HCT116 (cell line): ENCODE measurements at regions not wholly inside any gene's neighbourhood (a gene's known extent, or its start where the extent isn't known, plus 50 kb on each side); places are given as distances from the start of the nearest gene placed in this dataset.

ENCODE experiments used
- ATAC-seq: fragments of 200-7000 bp; cut with Tn5 transposase; 2 replicates; pipeline ENCODE4 v1.9.1; 2020; ENCODE audit warnings: mild to moderate bottlenecking, moderate library complexity
- BruUV-seq: library from RNA; stranded (reverse); fragments of 400-500 nt; replicated peaks from 2 replicates; lab custom pipeline; 2021; lab: Mats Ljungman, UMichigan
- CTCF ChIA-PET: fragments of 300-600 bp; sonication (Branson Sonifier 250); formaldehyde crosslinking; loops from one replicate; lab custom pipeline; 2021; ENCODE audit warnings: antibody characterized with exemption; lab: Charles Lee
- POLR2A ChIA-PET: fragments of 300-600, 350-600 bp; sonication (Branson Sonifier 250); formaldehyde crosslinking; loops from one replicate; lab custom pipeline; 2021; ENCODE audit warnings: antibody characterized with exemption; lab: Charles Lee
- RAD21 ChIA-PET, 2 experiments: fragments of 300-600 bp; sonication (Branson Sonifier 250); formaldehyde crosslinking; loops; one replicate each; lab custom pipeline; 2023; ENCODE audit warnings: low total read pairs in 2 of 2; ENCODE audit not compliant: uncharacterized antibody in 2 of 2, unreplicated experiment in 2 of 2, low non-redundant PET in 1 of 2; lab: Charles Lee
- DNase-seq: peaks from one replicate; pipeline ENCODE4 v3.0.0-alpha.2; 2010; ENCODE audit warnings: low read depth, low spot score
- H2AFZ ChIP-seq: fragments of 200-600 bp; shearing (Covaris generic), sonication (generic); 2 replicates; pipeline ENCODE4 v1.6.1; 2017; ENCODE audit warnings: low read depth, mixed run types, mixed read lengths, antibody characterized with exemption, low read length; ENCODE audit not compliant: poor library complexity, severe bottlenecking
- H3K27ac ChIP-seq: 2 replicates; pipeline ENCODE4 v1.5.1; 2012; ENCODE audit warnings: low read depth, low read length
- H3K27me3 ChIP-seq: fragments of 200-600 bp; sonication (generic); 2 replicates; pipeline ENCODE4 v1.6.1; 2016; ENCODE audit warnings: mixed run types, low read length, mixed read lengths; ENCODE audit not compliant: insufficient read depth
- H3K36me3 ChIP-seq, 2 experiments: fragments of 200-500 bp in 1 of 2; fragments of 200-600 bp in 1 of 2; sonication (Bioruptor generic) in 1 of 2; sonication (generic) in 1 of 2; 2 replicates each; pipeline versions ENCODE4 v1.5.1 to v1.6.1; 2014 to 2016; ENCODE audit warnings: low read length in 2 of 2, inconsistent platforms in 1 of 2, mixed read lengths in 1 of 2, mixed run types in 1 of 2; ENCODE audit not compliant: insufficient read depth in 2 of 2, control insufficient read depth in 1 of 2
- H3K4me1 ChIP-seq, 2 experiments: fragments of 200-600 bp in 1 of 2; sonication (generic) in 1 of 2; 2 replicates each; pipeline versions ENCODE4 v1.5.1 to v1.6.1; 2012 to 2017; ENCODE audit warnings: low read length in 2 of 2, inconsistent platforms in 1 of 2, mild to moderate bottlenecking in 1 of 2, mixed read lengths in 1 of 2, mixed run types in 1 of 2, moderate library complexity in 1 of 2; ENCODE audit not compliant: insufficient read depth in 2 of 2, control insufficient read depth in 1 of 2
- H3K4me2 ChIP-seq: fragments of 200-600 bp; sonication (generic); 2 replicates; pipeline ENCODE4 v1.6.1; 2017; ENCODE audit warnings: mixed run types, low read length, mixed read lengths
- H3K4me3 ChIP-seq, 2 experiments: fragments of 200-600 bp in 1 of 2; sonication (generic) in 1 of 2; replicated peaks in 1 of 2; 2 replicates each; pipeline ENCODE4 v1.5.1; 2011 to 2016; ENCODE audit warnings: low read length in 2 of 2, control low read depth in 1 of 2, low read depth in 1 of 2, mild to moderate bottlenecking in 1 of 2, mixed read lengths in 1 of 2, mixed run types in 1 of 2
- H3K79me2 ChIP-seq: fragments of 200-600 bp; sonication (generic); 2 replicates; pipeline ENCODE4 v1.6.1; 2017; ENCODE audit warnings: mild to moderate bottlenecking, mixed run types, low read length, moderate library complexity, mixed read lengths; ENCODE audit not compliant: insufficient read depth
- H3K9ac ChIP-seq: fragments of 200-600 bp; sonication (generic); 2 replicates; pipeline ENCODE4 v1.6.1; 2016; ENCODE audit warnings: low read length, mixed read lengths
- H3K9me2 ChIP-seq: fragments of 200-600 bp; sonication (generic), shearing (Covaris generic); 2 replicates; pipeline ENCODE4 v1.6.1; 2017; ENCODE audit warnings: mixed run types, mild to moderate bottlenecking, moderate library complexity; ENCODE audit not compliant: insufficient read depth
- H3K9me3 ChIP-seq, 2 experiments: fragments of 200-500 bp in 1 of 2; fragments of 200-600 bp in 1 of 2; sonication (Bioruptor generic) in 1 of 2; sonication (generic) in 1 of 2; 2 replicates each; pipeline ENCODE4 v1.6.1; 2014 to 2017; ENCODE audit warnings: low read length in 2 of 2, mixed read lengths in 2 of 2, inconsistent platforms in 1 of 2, low read depth in 1 of 2, mild to moderate bottlenecking in 1 of 2, mixed run types in 1 of 2, moderate library complexity in 1 of 2; ENCODE audit not compliant: control insufficient read depth in 1 of 2, insufficient read depth in 1 of 2
- H4K20me1 ChIP-seq: fragments of 200-600 bp; sonication (generic), shearing (Covaris generic); 2 replicates; pipeline ENCODE4 v1.6.1; 2017; ENCODE audit warnings: mixed run types, mild to moderate bottlenecking, moderate library complexity; ENCODE audit not compliant: insufficient read depth
- CBX3 ChIP-seq: IDR thresholded peaks from 2 replicates; pipeline ENCODE4 v1.6.1; 2012; ENCODE audit warnings: low read depth
- CEBPB ChIP-seq: IDR thresholded peaks from 2 replicates; pipeline ENCODE4 v1.6.1; 2012; ENCODE audit warnings: low read depth
- EGR1 ChIP-seq: IDR thresholded peaks from 2 replicates; pipeline ENCODE4 v1.6.1; 2012; ENCODE audit warnings: low read depth
- ELF1 ChIP-seq: IDR thresholded peaks from 2 replicates; pipeline ENCODE4 v1.6.1; 2012; ENCODE audit warnings: low read depth, borderline replicate concordance
- EZH2 ChIP-seq: fragments of 200-600 bp; sonication (generic); IDR thresholded peaks from 2 replicates; pipeline ENCODE4 v1.6.1; 2017; ENCODE audit warnings: antibody characterized with exemption, mixed run types
- EZH2phosphoT487 ChIP-seq: fragments of 200-600 bp; IDR thresholded peaks from 2 replicates; pipeline ENCODE4 v1.6.1; 2018; ENCODE audit warnings: antibody characterized with exemption, borderline replicate concordance
- JUND ChIP-seq: IDR thresholded peaks from 2 replicates; pipeline ENCODE4 v1.6.1; 2012
- POLR2A ChIP-seq: IDR thresholded peaks from 2 replicates; pipeline ENCODE4 v1.7.0; 2011; ENCODE audit warnings: borderline replicate concordance; ENCODE audit not compliant: insufficient read depth, insufficient read length; ENCODE audit errors: extremely low read depth
- POLR2AphosphoS5 ChIP-seq: IDR thresholded peaks from 2 replicates; pipeline ENCODE4 v1.6.1; 2011; ENCODE audit warnings: mild to moderate bottlenecking, low read depth, low read length, moderate library complexity
- RAD21 ChIP-seq: IDR thresholded peaks from 2 replicates; pipeline ENCODE4 v1.6.1; 2012; ENCODE audit warnings: low read depth, mild to moderate bottlenecking
- SIN3A ChIP-seq: IDR thresholded peaks from 2 replicates; pipeline ENCODE4 v1.6.1; 2012; ENCODE audit warnings: low read depth
- SP1 ChIP-seq: IDR thresholded peaks from 2 replicates; pipeline ENCODE4 v1.6.1; 2012; ENCODE audit warnings: low read depth
- SRF ChIP-seq: IDR thresholded peaks from 2 replicates; pipeline ENCODE4 v1.6.1; 2012; ENCODE audit warnings: low read depth
- YY1 ChIP-seq: IDR thresholded peaks from 2 replicates; pipeline ENCODE4 v1.6.1; 2011; ENCODE audit warnings: low read length, low read depth, moderate library complexity, mild to moderate bottlenecking; ENCODE audit not compliant: insufficient replicate concordance; ENCODE audit errors: extremely low read depth
- ZFX ChIP-seq: fragments of 450-650 bp; IDR thresholded peaks from 2 replicates; pipeline ENCODE4 v1.6.1; 2017
- ZNF274 ChIP-seq: fragments of 200-500 bp; sonication (Bioruptor generic); IDR thresholded peaks from 2 replicates; pipeline ENCODE4 v1.6.1; 2014; ENCODE audit warnings: mild to moderate bottlenecking, low read depth, low read length, inconsistent platforms
- intact Hi-C: fragments of 100-400 bp; cut with micrococcal nuclease; formaldehyde crosslinking; loops from 2 replicates; pipeline ENCODE4 v1.10.0; 2022
- TF ChIP-seq, protein P1 (sequence below): IDR thresholded peaks from 2 replicates; pipeline ENCODE4 v1.6.1; 2012
- TF ChIP-seq, protein P2 (sequence below): IDR thresholded peaks from 2 replicates; pipeline ENCODE4 v1.6.1; 2011; ENCODE audit warnings: mild to moderate bottlenecking, low read length, moderate library complexity; ENCODE audit not compliant: insufficient replicate concordance; ENCODE audit errors: extremely low read depth
- TF ChIP-seq, protein P3 (sequence below), 3 experiments: fragments of 200-600 bp in 1 of 3; sonication (generic) in 1 of 3; IDR thresholded peaks in 2 of 3; conservative IDR thresholded peaks in 1 of 3; 2 replicates each; pipeline ENCODE4 v1.5.1; 2012 to 2017; ENCODE audit warnings: low read depth in 2 of 3, low read length in 2 of 3, antibody characterized with exemption in 1 of 3, borderline replicate concordance in 1 of 3, control low read depth in 1 of 3, mild to moderate bottlenecking in 1 of 3, mixed read lengths in 1 of 3, mixed run types in 1 of 3, moderate library complexity in 1 of 3; ENCODE audit not compliant: insufficient read depth in 1 of 3

DNA sequence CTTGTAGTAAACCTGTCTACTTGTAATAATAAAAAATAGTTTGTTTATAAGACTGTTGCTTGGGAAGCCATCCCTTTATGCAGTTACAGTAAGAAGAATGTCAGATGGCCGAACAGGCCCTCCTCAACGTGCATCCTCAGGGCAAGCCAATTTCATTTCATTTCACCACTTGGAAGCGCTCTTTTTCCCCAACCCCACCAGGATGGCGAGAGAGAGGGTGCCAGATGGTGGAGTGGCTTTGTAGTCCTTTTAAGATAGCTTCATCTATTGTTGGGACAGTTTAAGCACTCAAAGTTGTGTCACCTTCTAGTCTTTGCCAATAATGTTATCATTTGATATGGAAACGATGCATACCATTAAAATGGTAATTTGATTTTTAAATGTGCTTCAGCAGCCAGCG is 356.3 kb upstream of the CAMK1G start:
- no peak for TF ChIP-seq RAD21
- TF ChIP-seq SP1: no peak
- TF ChIP-seq EZH2: no peak
- TF ChIP-seq SRF: no peak
- no peak for TF ChIP-seq EGR1
- TF ChIP-seq POLR2AphosphoS5: no peak
- TF ChIP-seq, protein P1, sequence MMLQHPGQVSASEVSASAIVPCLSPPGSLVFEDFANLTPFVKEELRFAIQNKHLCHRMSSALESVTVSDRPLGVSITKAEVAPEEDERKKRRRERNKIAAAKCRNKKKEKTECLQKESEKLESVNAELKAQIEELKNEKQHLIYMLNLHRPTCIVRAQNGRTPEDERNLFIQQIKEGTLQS: no peak
- TF ChIP-seq SIN3A: no peak
- no peak for TF ChIP-seq EZH2phosphoT487
- intact Hi-C loops: no loop called here
- CTCF ChIA-PET: no interaction called here

DNA sequence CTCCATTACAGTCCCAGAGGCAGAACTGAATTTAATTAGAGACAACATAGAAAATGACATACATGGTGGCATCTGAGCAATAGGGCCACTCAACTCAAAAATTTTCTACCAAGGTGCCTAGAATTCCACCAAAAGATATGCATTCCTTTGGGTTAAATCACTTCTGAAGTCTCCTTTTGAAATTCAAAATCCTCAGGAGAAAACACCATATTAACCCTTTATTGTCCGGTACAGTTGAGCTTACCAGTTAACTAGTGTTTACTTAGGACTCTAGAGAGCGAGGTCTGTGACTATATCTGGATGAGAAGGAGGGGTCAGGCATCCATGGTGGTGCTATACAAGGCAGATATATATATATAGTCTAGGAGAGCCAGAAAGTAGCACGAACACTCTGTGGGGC is 355.6 kb upstream of the CAMK1G start:
- Histone ChIP-seq H3K36me3 (no peaks in the 10 kb centered on the region), H4K20me1 (no peaks in the 10 kb centered on the region), H3K9me3 (no peaks in the 10 kb centered on the region), H3K4me2 (no peak overlapping the region), H3K4me3 (no peak overlapping the region), H3K9ac (no peak overlapping the region), H3K9me2 (no peaks in the 10 kb centered on the region), H3K27ac (no peak overlapping the region), H2AFZ (no peak overlapping the region), H3K79me2 (no peaks in the 10 kb centered on the region), H3K4me1 (no peaks in the 10 kb centered on the region), H3K27me3 (no peaks in the 10 kb centered on the region)
- no peak for ATAC-seq
- RAD21 ChIA-PET: no interaction called here
- intact Hi-C loops: no loop called here
- POLR2A ChIA-PET: no interaction called here
- CTCF ChIA-PET: no interaction called here
- BruUV-seq: no TSS peak
- DNase-seq: no peak
- no peak for TF ChIP-seq POLR2A
- no peak for TF ChIP-seq EZH2phosphoT487
- TF ChIP-seq EGR1: no peak
- no peak for TF ChIP-seq ELF1
- no peak for TF ChIP-seq SP1
- no peak for TF ChIP-seq CEBPB
- TF ChIP-seq ZFX: no peak
- TF ChIP-seq, protein P2, sequence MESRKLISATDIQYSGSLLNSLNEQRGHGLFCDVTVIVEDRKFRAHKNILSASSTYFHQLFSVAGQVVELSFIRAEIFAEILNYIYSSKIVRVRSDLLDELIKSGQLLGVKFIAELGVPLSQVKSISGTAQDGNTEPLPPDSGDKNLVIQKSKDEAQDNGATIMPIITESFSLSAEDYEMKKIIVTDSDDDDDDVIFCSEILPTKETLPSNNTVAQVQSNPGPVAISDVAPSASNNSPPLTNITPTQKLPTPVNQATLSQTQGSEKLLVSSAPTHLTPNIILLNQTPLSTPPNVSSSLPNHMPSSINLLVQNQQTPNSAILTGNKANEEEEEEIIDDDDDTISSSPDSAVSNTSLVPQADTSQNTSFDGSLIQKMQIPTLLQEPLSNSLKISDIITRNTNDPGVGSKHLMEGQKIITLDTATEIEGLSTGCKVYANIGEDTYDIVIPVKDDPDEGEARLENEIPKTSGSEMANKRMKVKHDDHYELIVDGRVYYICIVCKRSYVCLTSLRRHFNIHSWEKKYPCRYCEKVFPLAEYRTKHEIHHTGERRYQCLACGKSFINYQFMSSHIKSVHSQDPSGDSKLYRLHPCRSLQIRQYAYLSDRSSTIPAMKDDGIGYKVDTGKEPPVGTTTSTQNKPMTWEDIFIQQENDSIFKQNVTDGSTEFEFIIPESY: no peak
- TF ChIP-seq YY1: no peak
- TF ChIP-seq ZNF274: no peak
- no peak for TF ChIP-seq RAD21
- TF ChIP-seq CBX3: no peak
- TF ChIP-seq SRF: no peak
- TF ChIP-seq, protein P3, sequence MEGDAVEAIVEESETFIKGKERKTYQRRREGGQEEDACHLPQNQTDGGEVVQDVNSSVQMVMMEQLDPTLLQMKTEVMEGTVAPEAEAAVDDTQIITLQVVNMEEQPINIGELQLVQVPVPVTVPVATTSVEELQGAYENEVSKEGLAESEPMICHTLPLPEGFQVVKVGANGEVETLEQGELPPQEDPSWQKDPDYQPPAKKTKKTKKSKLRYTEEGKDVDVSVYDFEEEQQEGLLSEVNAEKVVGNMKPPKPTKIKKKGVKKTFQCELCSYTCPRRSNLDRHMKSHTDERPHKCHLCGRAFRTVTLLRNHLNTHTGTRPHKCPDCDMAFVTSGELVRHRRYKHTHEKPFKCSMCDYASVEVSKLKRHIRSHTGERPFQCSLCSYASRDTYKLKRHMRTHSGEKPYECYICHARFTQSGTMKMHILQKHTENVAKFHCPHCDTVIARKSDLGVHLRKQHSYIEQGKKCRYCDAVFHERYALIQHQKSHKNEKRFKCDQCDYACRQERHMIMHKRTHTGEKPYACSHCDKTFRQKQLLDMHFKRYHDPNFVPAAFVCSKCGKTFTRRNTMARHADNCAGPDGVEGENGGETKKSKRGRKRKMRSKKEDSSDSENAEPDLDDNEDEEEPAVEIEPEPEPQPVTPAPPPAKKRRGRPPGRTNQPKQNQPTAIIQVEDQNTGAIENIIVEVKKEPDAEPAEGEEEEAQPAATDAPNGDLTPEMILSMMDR (IDR thresholded peaks at IDR 0.05 in 2 of 3, conservative IDR thresholded peaks at IDR 0.05 in 1 of 3; ENCODE audit: borderline replicate concordance in 1 of 3, insufficient read depth in 1 of 3, low read depth in 2 of 3, low read length in 2 of 3): no peak
- TF ChIP-seq, protein P1: no peak
- TF ChIP-seq JUND: no peak

More for the DNA sequence above, 356.3 kb upstream of the CAMK1G start:
- ATAC-seq (no peak), DNase-seq (no peak)
- Histone ChIP-seq H3K27me3 (no peaks in the 10 kb centered on the region), H3K27ac (no peak overlapping the region), H3K4me1 (no peaks in the 10 kb centered on the region), H3K9me2 (no peaks in the 10 kb centered on the region), H3K36me3 (no peaks in the 10 kb centered on the region), H3K79me2 (no peaks in the 10 kb centered on the region), H2AFZ (no peak overlapping the region), H3K4me3 (no peak overlapping the region), H3K4me2 (no peak overlapping the region), H4K20me1 (no peaks in the 10 kb centered on the region), H3K9ac (no peak overlapping the region), H3K9me3 (no peaks in the 10 kb centered on the region)
- no TSS peak for BruUV-seq
- ChIA-PET RAD21 (no interaction called here), POLR2A (no interaction called here)
